Activated T-helper 17 cell treated with anti-CD3 and anti-CD28 coated beads, Interleukin-2, amount 50 U/mL, for 72 hours (primary cell): ENCODE measurements at regions not wholly inside any gene's neighbourhood (a gene's known extent, or its start where the extent isn't known, plus 50 kb on each side); places are given as distances from the start of the nearest gene placed in this dataset.
"Not testable (repeated sequence)": the region's sequence is repeated elsewhere in the genome, so short reads cannot be mapped to it uniquely, and the experiment has no call there.

Experiments used
- ATAC-seq: fragments of 150-1000 bp; cut with Tn5 transposase; replicated peaks from 2 replicates; pipeline ENCODE4 v1.10.0; 2021; ENCODE audit warnings: mild to moderate bottlenecking, moderate library complexity
- H3K27ac Mint-ChIP-seq: one replicate; pipeline ENCODE4 v1.8.0; 2022; ENCODE audit warnings: mixed read lengths
- H3K27me3 Mint-ChIP-seq: one replicate; pipeline ENCODE4 v1.8.0; 2022; ENCODE audit warnings: mixed read lengths
- H3K36me3 Mint-ChIP-seq: one replicate; pipeline ENCODE4 v1.8.0; 2022; ENCODE audit warnings: low read depth, mild to moderate bottlenecking, mixed read lengths
- H3K4me1 Mint-ChIP-seq: one replicate; pipeline ENCODE4 v1.8.0; 2022; ENCODE audit warnings: mixed read lengths
- H3K4me3 Mint-ChIP-seq: one replicate; pipeline ENCODE4 v1.8.0; 2022; ENCODE audit warnings: mild to moderate bottlenecking, mixed read lengths
- H3K9me3 Mint-ChIP-seq: one replicate; pipeline ENCODE4 v1.8.0; 2022; ENCODE audit warnings: mixed read lengths

DNA sequence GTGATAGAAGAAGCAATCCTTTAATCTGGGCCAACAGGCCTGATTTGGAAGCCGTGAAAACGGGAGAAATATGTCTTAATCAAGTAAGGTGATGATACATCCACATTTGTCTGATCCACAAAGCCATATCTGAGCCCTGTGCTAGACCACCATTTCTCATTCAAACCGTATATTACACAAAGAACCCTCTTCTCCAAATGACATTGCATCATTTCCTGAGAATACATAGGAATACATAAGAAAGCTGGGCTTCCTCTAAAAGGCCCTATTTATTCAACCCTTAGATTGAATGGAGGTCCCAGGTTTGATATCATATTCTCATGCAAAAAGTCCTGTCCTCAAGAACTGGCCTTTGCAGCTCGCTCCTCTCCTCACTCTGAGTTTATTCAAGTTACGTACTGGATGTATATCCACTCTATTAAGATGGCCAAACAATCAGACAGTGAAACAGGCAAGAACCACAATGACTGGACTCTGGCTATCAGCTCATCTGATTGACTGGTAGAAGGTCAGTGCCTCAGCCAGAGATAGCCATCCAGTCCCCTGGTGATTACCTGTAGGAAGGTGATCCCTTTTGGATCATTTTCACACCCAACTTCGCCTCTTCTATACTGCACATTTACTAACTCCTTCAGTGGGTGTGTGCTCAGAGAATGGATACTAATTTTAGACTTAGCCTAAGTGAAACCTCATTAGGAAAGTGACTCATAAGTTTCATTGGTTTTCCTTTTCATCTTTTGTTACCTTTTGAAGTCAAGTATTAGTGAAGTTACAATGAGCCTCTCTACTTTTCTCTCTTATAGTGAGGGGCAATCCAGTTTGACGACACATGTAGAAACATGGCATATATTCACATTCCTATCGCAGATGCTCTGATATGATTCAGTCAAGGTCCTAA is 167.6 kb upstream of the WWC1 start:
- H3K27ac Mint-ChIP-seq: no peak overlapping the region
- H3K4me1 Mint-ChIP-seq: peaks cover 17% of the 10 kb centered on the region
- H3K4me3 Mint-ChIP-seq: peak overlapping the region; percentile 19
- peak; percentile 64 for ATAC-seq
- H3K27me3 Mint-ChIP-seq: peaks cover 5% of the 10 kb centered on the region
- no peaks in the 10 kb centered on the region for H3K36me3 Mint-ChIP-seq
- H3K9me3 Mint-ChIP-seq: no peaks in the 10 kb centered on the region

DNA sequence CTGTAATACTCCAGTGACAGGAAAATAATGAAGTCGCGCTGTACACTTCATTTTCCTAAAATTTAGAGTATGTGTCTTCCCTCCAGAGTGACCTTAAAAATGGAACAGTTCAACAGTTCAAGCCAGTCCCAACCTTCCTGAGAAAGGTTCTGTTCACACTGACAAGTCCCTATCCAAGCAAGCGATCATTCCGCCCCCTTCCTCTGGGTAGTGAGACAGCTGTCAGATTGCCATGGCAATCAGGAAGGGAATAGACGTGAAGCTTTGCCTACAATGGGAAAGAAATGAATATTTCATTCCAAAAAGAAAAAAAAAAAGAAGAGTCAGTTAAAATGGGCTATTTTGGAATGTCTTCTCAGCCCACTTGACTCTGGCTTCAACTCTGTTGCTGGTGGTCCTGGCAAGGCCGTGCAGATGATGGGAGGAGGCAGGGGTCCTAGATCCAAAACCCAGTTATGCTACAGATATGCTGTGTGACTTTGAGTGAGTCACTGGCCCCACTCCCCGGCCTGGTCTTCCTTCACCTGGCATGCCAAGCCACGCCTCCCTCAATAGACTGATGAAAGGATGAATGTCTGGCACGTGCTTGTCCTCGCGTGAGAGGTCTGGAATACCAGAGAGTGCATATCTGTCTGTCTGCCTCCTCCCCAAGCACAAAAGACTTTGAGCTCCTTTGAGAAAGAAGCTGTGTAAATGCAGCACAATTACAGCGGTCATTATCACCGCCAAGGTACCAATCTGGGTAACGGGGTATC is 165.8 kb upstream of the WWC1 start:
- no peaks in the 10 kb centered on the region for H3K36me3 Mint-ChIP-seq
- H3K27me3 Mint-ChIP-seq: peaks cover 10% of the 10 kb centered on the region
- no peaks in the 10 kb centered on the region for H3K9me3 Mint-ChIP-seq
- no peak overlapping the region for H3K4me3 Mint-ChIP-seq
- H3K4me1 Mint-ChIP-seq: peaks cover 11% of the 10 kb centered on the region
- no peak overlapping the region for H3K27ac Mint-ChIP-seq
- no peak for ATAC-seq

DNA sequence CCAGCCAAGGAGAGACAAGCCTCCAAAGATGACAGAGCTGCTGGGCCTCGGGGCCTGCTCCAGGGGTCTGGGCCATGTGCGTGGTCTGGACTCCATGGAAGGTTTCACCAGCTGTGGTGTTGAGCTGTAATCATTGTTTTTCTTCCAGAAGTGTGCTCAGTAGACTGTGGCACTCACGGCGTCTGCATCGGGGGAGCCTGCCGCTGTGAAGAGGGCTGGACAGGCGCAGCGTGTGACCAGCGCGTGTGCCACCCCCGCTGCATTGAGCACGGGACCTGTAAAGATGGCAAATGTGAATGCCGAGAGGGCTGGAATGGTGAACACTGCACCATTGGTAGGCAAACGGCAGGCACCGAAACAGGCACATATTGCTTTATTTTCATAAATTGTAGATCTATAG is 164.8 kb upstream of the WWC1 start:
- Mint-ChIP-seq H3K4me3 (no peak overlapping the region), H3K27ac (no peak overlapping the region), H3K9me3 (no peaks in the 10 kb centered on the region), H3K36me3 (no peaks in the 10 kb centered on the region), H3K4me1 (peaks cover 6% of the 10 kb centered on the region), H3K27me3 (peaks cover 10% of the 10 kb centered on the region)
- no peak for ATAC-seq

DNA sequence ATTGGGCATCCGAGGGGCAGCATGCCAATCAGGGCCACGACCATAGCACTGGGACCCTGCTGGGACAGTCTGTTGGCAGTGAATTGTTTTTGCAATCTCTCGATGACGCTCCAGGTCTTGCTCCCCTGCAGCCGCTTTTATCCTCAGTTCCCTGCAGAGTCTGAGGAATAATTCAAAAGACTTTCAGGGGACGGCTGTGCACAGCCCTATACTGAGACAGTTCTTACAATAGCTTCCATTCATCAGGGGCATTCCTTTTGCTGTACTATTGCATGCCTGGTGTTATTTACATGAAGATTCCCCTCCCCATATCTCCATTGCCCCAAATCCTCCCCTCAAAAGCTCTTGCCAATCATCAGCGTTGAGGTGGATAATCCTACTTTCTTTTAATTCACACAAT is 163.3 kb upstream of the WWC1 start:
- Mint-ChIP-seq H3K9me3 (no peaks in the 10 kb centered on the region), H3K27ac (no peak overlapping the region), H3K27me3 (peaks cover 10% of the 10 kb centered on the region), H3K4me1 (peaks cover 6% of the 10 kb centered on the region), H3K36me3 (no peaks in the 10 kb centered on the region), H3K4me3 (no peak overlapping the region)
- ATAC-seq: no peak

DNA sequence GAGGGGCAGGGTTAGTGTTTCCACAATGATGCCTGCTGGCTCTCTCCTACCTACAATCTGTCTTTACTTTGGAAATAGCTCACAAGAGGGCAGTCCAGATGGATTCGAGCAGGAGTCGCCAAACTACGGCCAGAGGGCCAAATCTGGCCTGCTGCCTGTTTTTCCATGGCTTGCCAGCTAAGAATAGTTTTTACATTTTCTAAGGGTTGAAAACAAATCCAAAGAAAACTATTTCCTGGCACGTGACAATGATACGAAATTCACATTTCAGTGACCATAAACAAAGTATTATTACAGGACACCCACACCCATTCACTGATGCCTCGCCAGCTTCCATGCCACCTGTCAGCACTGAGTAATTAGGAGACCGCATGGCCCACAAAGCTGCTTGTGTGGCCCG is 162.9 kb upstream of the WWC1 start:
- Mint-ChIP-seq H3K4me3 (no peak overlapping the region), H3K4me1 (peaks cover 6% of the 10 kb centered on the region), H3K27ac (no peak overlapping the region), H3K9me3 (no peaks in the 10 kb centered on the region), H3K36me3 (no peaks in the 10 kb centered on the region), H3K27me3 (peaks cover 10% of the 10 kb centered on the region)
- no peak for ATAC-seq

DNA sequence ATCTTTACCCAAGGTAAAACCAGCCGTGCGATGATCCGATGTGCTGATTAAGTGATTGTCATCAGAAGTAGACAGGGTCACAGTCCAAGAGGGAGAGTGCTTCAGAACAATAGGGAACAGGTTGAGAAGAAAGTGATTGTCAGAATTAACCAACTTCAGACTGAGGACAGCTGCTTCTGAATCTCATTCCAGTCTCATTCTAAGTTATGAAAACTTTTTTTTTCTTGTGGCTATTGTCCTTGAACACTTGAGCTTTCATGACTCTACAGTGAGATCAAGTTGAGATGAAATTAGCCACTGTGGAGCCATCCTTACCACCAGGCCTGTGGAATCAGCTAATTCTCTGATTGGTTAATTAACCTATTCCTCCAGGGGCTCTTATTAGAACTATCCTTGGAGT is 159.9 kb upstream of the WWC1 start:
- Mint-ChIP-seq H3K4me3 (no peak overlapping the region), H3K4me1 (no peaks in the 10 kb centered on the region), H3K36me3 (no peaks in the 10 kb centered on the region), H3K27me3 (peaks cover 10% of the 10 kb centered on the region), H3K27ac (no peak overlapping the region), H3K9me3 (no peaks in the 10 kb centered on the region)
- ATAC-seq: no peak

DNA sequence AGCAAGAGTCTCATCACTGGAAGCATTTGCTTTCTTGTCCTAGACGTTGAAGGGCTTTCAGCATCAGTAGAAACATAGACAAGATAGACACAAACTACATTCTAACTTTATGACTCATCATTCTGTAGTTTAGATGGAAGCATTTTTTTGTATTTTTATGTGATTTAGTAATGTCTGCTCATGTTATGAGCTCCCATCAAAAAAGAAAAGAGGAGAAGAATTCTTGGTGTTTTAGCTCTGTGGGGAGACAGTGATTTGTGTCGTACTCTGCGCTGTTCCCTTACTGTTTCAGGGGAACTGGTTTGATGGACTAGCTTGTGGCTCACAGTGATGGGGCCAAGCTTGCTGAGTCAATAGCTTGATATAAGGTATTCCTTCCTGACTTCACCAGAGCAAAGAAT is 159.2 kb upstream of the WWC1 start:
- Mint-ChIP-seq H3K36me3 (no peaks in the 10 kb centered on the region), H3K4me3 (no peak overlapping the region), H3K27ac (no peak overlapping the region), H3K9me3 (no peaks in the 10 kb centered on the region), H3K4me1 (no peaks in the 10 kb centered on the region), H3K27me3 (peaks cover 10% of the 10 kb centered on the region)
- ATAC-seq: no peak

DNA sequence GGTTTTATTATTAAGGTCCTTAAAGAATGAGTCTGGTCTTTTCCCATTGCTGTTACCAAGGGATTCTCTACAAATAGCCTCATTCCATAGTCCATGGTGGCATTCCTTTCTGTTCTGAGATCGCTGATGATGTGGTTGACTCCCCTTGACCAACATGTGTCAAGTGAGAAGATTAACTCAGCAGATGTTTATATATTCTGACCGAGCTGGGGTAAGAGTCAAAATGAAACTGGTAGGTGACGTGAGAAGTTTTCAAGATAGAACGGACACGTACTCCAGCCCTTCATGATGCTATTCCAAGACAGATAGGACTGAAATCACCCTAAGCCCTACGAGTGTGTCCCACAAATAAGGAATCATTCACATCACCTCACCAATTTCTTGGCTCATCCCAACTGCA is 155.5 kb upstream of the WWC1 start:
- H3K4me3 Mint-ChIP-seq: no peak overlapping the region
- no peaks in the 10 kb centered on the region for H3K4me1 Mint-ChIP-seq
- peaks cover 6% of the 10 kb centered on the region for H3K27me3 Mint-ChIP-seq
- H3K36me3 Mint-ChIP-seq: no peaks in the 10 kb centered on the region
- ATAC-seq: peak; percentile 88
- no peaks in the 10 kb centered on the region for H3K9me3 Mint-ChIP-seq
- peak overlapping the region; percentile 11 for H3K27ac Mint-ChIP-seq

DNA sequence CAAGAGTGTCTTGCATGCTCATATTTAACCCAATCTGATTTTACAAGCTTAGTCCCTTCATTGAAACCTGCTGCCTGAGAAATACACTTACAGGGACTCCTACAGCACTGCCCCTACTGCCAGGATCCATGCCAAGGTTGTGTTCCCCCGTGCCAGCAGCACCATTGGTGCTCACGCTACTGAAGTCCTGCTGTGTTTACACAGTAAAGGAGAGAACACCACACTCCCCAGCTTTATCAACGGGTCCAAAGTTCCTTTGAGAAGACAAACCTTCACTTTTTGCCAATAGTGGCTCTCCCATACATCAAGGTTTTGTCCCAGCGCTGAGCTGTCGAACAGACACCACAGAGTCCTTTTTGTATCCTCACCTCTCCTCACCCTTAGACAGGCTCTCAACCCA is 155.1 kb upstream of the WWC1 start:
- H3K27ac Mint-ChIP-seq: peak overlapping the region; percentile 11
- H3K4me3 Mint-ChIP-seq: no peak overlapping the region
- peaks cover 9% of the 10 kb centered on the region for H3K27me3 Mint-ChIP-seq
- H3K36me3 Mint-ChIP-seq: no peaks in the 10 kb centered on the region
- H3K4me1 Mint-ChIP-seq: no peaks in the 10 kb centered on the region
- H3K9me3 Mint-ChIP-seq: no peaks in the 10 kb centered on the region
- ATAC-seq: peak; percentile 16

DNA sequence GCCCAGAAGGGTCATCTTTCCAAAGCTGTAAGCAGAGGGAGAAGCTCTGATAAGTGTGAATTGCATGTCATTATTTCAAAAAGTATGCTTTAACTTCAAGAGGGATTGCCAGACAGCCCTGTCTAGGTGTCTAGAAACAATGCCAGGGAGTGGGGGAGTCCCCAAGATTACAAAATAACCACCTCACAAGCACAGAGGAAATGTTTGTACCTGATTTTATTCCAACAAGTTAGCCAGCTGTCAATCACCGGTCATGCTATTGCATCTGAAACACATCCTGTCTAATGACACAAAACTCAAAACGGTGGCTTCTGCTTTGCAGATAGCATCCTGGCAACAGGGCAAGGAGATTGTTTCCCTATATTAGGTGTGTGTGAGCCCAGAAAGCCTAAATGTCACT is 154.2 kb upstream of the WWC1 start:
- no peaks in the 10 kb centered on the region for H3K4me1 Mint-ChIP-seq
- peaks cover 9% of the 10 kb centered on the region for H3K27me3 Mint-ChIP-seq
- no peak overlapping the region for H3K4me3 Mint-ChIP-seq
- peak; percentile 63 for ATAC-seq
- H3K27ac Mint-ChIP-seq: no peak overlapping the region
- H3K9me3 Mint-ChIP-seq: no peaks in the 10 kb centered on the region
- H3K36me3 Mint-ChIP-seq: no peaks in the 10 kb centered on the region

DNA sequence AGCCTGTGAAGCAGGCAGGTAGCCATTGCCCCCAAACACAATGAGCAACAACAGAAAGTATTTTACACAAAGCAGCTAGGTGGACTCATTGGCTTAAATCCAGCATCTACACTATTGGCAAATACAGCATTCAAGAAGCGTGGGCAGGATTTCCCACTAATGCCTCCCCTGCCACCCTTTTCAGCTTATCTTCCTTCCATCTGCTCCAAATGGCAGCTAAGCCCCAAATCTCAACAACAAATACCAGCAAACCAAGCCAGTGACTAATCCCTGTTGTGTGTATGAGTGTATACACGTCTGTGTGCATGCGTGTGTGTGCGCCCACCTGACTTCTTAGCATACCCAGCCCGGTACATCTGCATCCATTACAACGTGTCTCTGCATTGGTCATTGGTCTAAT is 151.2 kb upstream of the WWC1 start:
- no peaks in the 10 kb centered on the region for H3K36me3 Mint-ChIP-seq
- H3K27ac Mint-ChIP-seq: no peak overlapping the region
- H3K4me3 Mint-ChIP-seq: no peak overlapping the region

DNA sequence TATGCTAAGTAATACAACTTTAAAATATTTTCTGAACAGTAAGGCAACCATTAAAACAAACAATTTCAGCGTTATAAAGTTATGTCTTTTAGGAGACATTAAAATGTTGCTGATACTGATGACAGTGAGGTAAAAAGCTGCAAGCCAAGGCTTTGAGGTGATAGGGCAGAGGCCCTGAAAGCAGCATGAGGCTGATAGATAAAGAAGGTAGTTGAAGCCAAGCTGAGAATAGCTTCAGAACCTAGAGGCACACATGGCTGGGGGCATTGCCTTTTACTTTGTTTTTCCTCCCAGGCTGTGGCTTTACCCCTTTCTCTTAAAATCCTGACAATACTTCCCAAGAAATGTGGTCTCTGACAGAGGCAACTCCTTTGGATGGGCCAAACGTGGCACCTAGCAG is 149.0 kb upstream of the WWC1 start:
- H3K4me1 Mint-ChIP-seq: no peaks in the 10 kb centered on the region
- H3K27me3 Mint-ChIP-seq: peaks cover 9% of the 10 kb centered on the region
- H3K36me3 Mint-ChIP-seq: no peaks in the 10 kb centered on the region
- no peak for ATAC-seq
- H3K27ac Mint-ChIP-seq: no peak overlapping the region
- H3K4me3 Mint-ChIP-seq: no peak overlapping the region
- no peaks in the 10 kb centered on the region for H3K9me3 Mint-ChIP-seq

More for the DNA sequence above, 151.2 kb upstream of the WWC1 start:
- no peaks in the 10 kb centered on the region for H3K4me1 Mint-ChIP-seq
- no peaks in the 10 kb centered on the region for H3K9me3 Mint-ChIP-seq
- H3K27me3 Mint-ChIP-seq: peaks cover 6% of the 10 kb centered on the region
- no peak for ATAC-seq

DNA sequence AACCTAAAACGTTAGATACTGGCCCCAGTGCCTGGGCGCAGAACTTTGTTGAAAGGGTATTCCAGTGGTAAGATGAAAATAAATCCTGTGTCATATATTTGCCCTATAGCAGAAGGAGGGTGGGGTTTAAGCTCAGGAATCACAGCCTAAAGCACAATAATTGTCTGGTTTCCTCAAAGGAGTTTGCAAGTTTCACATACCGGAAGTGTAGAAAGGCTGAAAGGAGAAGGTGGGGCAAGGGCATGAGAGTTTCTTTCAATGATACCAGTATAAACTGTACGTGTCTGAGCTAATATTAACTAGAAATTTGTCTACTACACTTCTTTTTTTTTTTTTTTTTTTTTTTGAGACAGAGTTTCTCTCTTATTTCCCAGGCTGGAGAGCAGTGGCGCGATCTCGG is 147.9 kb upstream of the WWC1 start:
- H3K27me3 Mint-ChIP-seq: peaks cover 10% of the 10 kb centered on the region
- not testable (repeated sequence) for H3K9me3 Mint-ChIP-seq, H3K4me3 Mint-ChIP-seq, ATAC-seq, H3K4me1 Mint-ChIP-seq, H3K36me3 Mint-ChIP-seq, H3K27ac Mint-ChIP-seq

DNA sequence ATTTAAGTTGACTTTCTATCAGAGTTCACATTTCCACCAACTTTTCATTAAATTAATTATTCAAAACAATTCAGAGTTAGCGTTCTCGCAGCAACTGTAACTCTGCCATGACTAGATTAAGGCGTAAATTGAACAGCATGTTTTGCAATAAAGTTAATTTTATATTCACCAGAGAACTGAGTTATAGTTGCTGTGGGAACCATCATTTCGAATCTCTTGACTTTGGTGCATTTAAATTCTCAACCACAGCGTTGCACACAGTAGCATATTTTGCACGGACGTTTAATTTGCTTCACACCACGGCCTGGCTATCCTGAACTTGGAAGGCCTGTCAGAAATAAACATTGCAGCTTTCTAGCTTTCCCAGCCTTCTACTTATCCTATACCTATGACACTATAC is 144.3 kb upstream of the WWC1 start:
- Mint-ChIP-seq H3K4me3 (no peak overlapping the region), H3K27me3 (peaks cover 25% of the 10 kb centered on the region), H3K4me1 (no peaks in the 10 kb centered on the region), H3K36me3 (no peaks in the 10 kb centered on the region), H3K9me3 (no peaks in the 10 kb centered on the region), H3K27ac (no peak overlapping the region)
- ATAC-seq: no peak
